ENCODE measurements at regions not wholly inside any gene's neighbourhood (a gene's known extent, or its start where the extent isn't known, plus 50 kb on each side); places are given as distances from the start of the nearest gene placed in this dataset.

DNA sequence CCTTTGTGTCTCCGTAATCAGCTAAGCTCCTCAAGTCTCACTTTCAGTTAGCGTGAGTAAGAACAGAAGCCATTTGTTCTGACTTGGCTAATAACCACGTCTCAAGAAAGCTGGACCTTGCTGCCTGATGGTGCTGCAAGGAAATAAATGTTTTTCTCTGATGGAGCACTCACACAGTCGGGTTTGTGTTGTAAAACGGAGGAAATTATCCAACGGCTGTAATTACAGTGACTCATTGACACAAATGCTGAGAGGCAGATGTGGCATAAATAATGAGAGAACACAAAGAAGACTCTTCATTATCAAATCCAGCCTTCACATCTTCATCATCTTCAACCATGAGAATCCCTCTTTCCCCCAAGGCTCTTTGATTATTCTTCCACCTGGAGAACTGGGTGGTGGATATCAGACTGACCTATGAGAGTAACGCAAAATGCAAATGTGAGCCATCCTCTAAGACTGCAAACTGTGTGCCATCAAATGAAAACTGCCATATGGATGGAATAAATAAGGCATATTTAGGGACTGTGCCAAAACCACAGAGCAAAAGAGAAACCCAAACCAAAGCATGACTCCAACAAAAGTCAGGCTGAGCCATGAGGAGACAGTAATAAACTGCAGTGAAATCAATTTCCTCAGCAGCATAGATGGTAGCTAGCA is 252.6 kb downstream of the RND3 start:
- TF ChIP-seq, protein P1, sequence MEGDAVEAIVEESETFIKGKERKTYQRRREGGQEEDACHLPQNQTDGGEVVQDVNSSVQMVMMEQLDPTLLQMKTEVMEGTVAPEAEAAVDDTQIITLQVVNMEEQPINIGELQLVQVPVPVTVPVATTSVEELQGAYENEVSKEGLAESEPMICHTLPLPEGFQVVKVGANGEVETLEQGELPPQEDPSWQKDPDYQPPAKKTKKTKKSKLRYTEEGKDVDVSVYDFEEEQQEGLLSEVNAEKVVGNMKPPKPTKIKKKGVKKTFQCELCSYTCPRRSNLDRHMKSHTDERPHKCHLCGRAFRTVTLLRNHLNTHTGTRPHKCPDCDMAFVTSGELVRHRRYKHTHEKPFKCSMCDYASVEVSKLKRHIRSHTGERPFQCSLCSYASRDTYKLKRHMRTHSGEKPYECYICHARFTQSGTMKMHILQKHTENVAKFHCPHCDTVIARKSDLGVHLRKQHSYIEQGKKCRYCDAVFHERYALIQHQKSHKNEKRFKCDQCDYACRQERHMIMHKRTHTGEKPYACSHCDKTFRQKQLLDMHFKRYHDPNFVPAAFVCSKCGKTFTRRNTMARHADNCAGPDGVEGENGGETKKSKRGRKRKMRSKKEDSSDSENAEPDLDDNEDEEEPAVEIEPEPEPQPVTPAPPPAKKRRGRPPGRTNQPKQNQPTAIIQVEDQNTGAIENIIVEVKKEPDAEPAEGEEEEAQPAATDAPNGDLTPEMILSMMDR (conservative IDR thresholded peaks at IDR 0.05): no peak
- TF ChIP-seq ZFX (IDR thresholded peaks at IDR 0.05): no peak

Measured in C4-2B (cell line).